OCI-LY3 (cell line): ENCODE measurements at regions not wholly inside any gene's neighbourhood (a gene's known extent, or its start where the extent isn't known, plus 50 kb on each side); places are given as distances from the start of the nearest gene placed in this dataset.

Experiments used
- EZH2phosphoT487 ChIP-seq: fragments of 200-600 bp; shearing (Covaris generic); IDR thresholded peaks from 2 replicates; pipeline ENCODE4 v1.6.1; 2018; ENCODE audit warnings: antibody characterized with exemption, mixed run types, low read depth
- TF ChIP-seq, protein P1 (sequence below): fragments of 200-600, 300-600 bp; sonication (generic); IDR thresholded peaks from 2 replicates; pipeline ENCODE4 v1.5.1; 2014; ENCODE audit warnings: antibody characterized with exemption, low read length, low read depth

DNA sequence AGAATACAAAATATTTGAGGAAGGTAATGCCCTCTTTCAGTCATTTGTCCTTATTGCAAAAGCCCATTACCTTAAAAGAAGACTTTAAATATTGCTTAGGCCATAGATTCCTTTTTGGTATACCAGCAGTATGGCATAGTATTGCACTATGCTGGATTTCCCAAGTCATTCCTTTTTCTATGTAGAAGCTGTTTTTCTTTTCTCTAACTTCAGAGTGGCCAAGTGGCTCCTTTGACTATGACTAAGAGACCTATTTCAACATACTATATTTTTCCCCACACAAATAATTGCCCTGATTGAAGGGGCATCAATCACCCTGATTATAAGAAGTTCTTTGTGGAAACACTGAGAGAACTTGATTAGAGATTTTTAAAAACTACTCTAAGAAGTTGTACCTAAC lies 68.6 kb downstream of the UFM1 start:
- TF ChIP-seq, protein P1, sequence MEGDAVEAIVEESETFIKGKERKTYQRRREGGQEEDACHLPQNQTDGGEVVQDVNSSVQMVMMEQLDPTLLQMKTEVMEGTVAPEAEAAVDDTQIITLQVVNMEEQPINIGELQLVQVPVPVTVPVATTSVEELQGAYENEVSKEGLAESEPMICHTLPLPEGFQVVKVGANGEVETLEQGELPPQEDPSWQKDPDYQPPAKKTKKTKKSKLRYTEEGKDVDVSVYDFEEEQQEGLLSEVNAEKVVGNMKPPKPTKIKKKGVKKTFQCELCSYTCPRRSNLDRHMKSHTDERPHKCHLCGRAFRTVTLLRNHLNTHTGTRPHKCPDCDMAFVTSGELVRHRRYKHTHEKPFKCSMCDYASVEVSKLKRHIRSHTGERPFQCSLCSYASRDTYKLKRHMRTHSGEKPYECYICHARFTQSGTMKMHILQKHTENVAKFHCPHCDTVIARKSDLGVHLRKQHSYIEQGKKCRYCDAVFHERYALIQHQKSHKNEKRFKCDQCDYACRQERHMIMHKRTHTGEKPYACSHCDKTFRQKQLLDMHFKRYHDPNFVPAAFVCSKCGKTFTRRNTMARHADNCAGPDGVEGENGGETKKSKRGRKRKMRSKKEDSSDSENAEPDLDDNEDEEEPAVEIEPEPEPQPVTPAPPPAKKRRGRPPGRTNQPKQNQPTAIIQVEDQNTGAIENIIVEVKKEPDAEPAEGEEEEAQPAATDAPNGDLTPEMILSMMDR = no peak
- no peak for TF ChIP-seq EZH2phosphoT487
